Muscle of back (tissue), 3 donors: ENCODE measurements at regions not wholly inside any gene's neighbourhood (a gene's known extent, or its start where the extent isn't known, plus 50 kb on each side); places are given as distances from the start of the nearest gene placed in this dataset.

ENCODE experiments used
- DNase-seq, 3 donors: peaks; one replicate each; pipeline versions ENCODE4 v3.0.0 to v3.0.0-alpha.2; 2013

GRCh38 chr1:212557739-212558692 is 50.5 kb upstream of the ATF3 start:
- DNase-seq: peak in 2 of 3 donors; percentile 61 to 85

DNA sequence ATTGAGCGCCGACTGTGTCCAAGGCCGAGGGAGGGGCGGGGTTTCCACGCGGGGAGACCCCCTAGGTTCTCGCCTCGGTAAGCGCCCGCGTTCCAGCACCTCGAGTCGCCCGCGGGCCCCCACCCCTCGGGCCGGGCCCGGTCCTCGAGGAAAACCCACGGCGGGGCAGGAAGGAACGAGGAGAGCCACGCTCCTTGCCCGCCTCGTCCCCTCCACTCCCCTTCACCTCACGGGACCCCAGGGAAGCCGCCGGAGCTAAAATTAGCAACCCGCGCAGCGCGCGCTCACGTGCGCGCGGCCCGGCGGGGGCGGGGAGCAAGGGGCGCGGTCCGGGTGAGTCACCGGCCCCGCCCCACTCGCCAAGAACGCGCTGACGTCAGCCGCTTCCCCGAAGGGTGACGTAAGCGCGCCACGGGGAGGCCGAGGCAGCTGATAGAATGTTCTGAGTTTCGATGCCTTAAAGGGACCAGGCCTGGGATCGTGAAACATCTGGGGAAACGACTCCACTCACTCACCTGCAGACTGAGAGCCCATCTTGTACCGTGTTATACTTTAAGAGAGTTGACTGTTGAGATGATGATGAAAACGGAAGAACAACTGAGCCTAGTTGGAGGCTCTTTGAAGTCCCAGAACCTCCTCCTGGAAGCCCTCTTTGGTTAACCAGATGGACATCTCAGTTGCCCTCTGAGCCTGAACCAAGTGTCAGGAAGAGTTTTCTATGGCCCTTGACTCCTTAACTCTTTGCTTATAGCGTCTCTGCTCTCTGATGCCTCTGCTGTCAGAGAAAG is 49.7 kb upstream of the ATF3 start:
- DNase-seq: peak; percentile 96 to 98 (median 98)
